Neural progenitor cell (in vitro differentiated cells): ENCODE measurements at regions not wholly inside any gene's neighbourhood (a gene's known extent, or its start where the extent isn't known, plus 50 kb on each side); places are given as distances from the start of the nearest gene placed in this dataset.

Source experiments
- DNase-seq: peaks from one replicate; pipeline ENCODE4 v3.0.0-alpha.2; 2016; ENCODE audit warnings: low spot score
- H2AFZ ChIP-seq: fragments of 200-600 bp; sonication (generic); replicated peaks from 2 replicates; pipeline ENCODE4 v1.6.1; 2016; ENCODE audit warnings: antibody characterized with exemption
- H3F3A ChIP-seq: fragments of 200-600 bp; sonication (generic); 2 replicates; pipeline ENCODE4 v1.6.1; 2016; ENCODE audit warnings: antibody characterized with exemption, low read depth
- H3K27ac ChIP-seq: fragments of 200-600 bp; sonication (generic); 2 replicates; pipeline ENCODE4 v1.5.1; 2016; ENCODE audit warnings: mild to moderate bottlenecking
- H3K27me3 ChIP-seq: fragments of 200-600 bp; sonication (generic); 2 replicates; pipeline ENCODE4 v1.6.1; 2016; ENCODE audit warnings: mild to moderate bottlenecking, moderate library complexity
- H3K36me3 ChIP-seq: fragments of 200-600 bp; sonication (generic); 2 replicates; pipeline ENCODE4 v1.5.1; 2016
- H3K4me1 ChIP-seq: fragments of 200-600 bp; sonication (generic); 2 replicates; pipeline ENCODE4 v1.6.1; 2016; ENCODE audit warnings: mixed run types
- H3K4me2 ChIP-seq: fragments of 200-600 bp; sonication (generic); 2 replicates; pipeline ENCODE4 v1.6.1; 2016
- H3K4me3 ChIP-seq: fragments of 200-600 bp; sonication (generic); 2 replicates; pipeline ENCODE4 v1.5.1; 2016
- H3K79me2 ChIP-seq: fragments of 200-600 bp; sonication (generic); 2 replicates; pipeline ENCODE4 v1.6.1; 2016; ENCODE audit warnings: low read depth
- H3K9ac ChIP-seq: fragments of 200-600 bp; sonication (generic); 2 replicates; pipeline ENCODE4 v1.6.1; 2016
- H3K9me3 ChIP-seq: fragments of 200-600 bp; sonication (generic); 2 replicates; pipeline ENCODE4 v1.5.1; 2016; ENCODE audit warnings: low read depth
- H4K20me1 ChIP-seq: fragments of 200-600 bp; sonication (generic); 2 replicates; pipeline ENCODE4 v1.6.1; 2016; ENCODE audit warnings: low read depth
- H3K27ac Mint-ChIP-seq: 3 replicates; pipeline ENCODE4 v1.8.0; 2021; ENCODE audit warnings: mixed read lengths
- H3K27me3 Mint-ChIP-seq: 2 replicates; pipeline ENCODE4 v1.8.0; 2022; ENCODE audit warnings: low read depth, mild to moderate bottlenecking, inconsistent platforms, moderate library complexity, mixed read lengths; ENCODE audit not compliant: insufficient read depth
- H3K36me3 Mint-ChIP-seq: 3 replicates; pipeline ENCODE4 v1.8.0; 2021; ENCODE audit warnings: mixed read lengths
- H3K4me1 Mint-ChIP-seq: 3 replicates; pipeline ENCODE4 v1.8.0; 2021; ENCODE audit warnings: mixed read lengths
- H3K4me3 Mint-ChIP-seq: 3 replicates; pipeline ENCODE4 v1.8.0; 2021; ENCODE audit warnings: mild to moderate bottlenecking, moderate library complexity, mixed read lengths
- H3K9me3 Mint-ChIP-seq: 3 replicates; pipeline ENCODE4 v1.8.0; 2020; ENCODE audit warnings: mixed read lengths
- EZH2 ChIP-seq: fragments of 200-600 bp; sonication (generic); IDR thresholded peaks from 2 replicates; pipeline ENCODE4 v1.6.1; 2017; ENCODE audit warnings: antibody characterized with exemption, mild to moderate bottlenecking, moderate library complexity
- EZH2phosphoT487 ChIP-seq: fragments of 200-600 bp; sonication (generic); IDR thresholded peaks from 2 replicates; pipeline ENCODE4 v1.6.1; 2017; ENCODE audit warnings: antibody characterized with exemption
- TF ChIP-seq, protein P1 (sequence below): fragments of 200-600 bp; sonication (generic); IDR thresholded peaks from 2 replicates; pipeline ENCODE4 v1.5.1; 2017; ENCODE audit warnings: antibody characterized with exemption, mild to moderate bottlenecking

DNA sequence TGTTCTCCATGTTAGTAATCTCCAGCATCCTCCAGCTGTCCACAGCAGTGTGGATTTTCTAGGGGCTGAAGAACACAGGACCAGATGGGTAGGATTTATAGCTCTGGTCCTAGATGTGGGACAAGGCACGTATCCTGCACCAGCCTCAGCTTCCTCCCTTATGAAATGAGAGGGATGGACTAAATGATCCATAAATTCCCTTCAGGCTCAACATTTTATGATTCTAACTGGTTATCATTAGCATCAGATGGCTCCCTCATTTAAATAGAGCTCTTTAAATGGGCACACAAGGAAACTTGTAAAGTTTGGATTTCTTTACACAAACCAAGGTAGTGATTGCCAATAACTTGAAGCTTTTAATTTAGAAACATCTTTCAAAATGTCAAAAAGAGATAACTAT is 97.7 kb downstream of the ESM1 start:
- peaks cover 22% of the 10 kb centered on the region for H3K27me3 Mint-ChIP-seq
- peaks cover 31% of the 10 kb centered on the region for H3K27me3 ChIP-seq
- H3K4me3 ChIP-seq = no peak overlapping the region
- no peak overlapping the region for H3K27ac Mint-ChIP-seq
- H2AFZ ChIP-seq = no peak overlapping the region
- H3K27ac ChIP-seq = no peak overlapping the region
- H3K4me3 Mint-ChIP-seq = no peak overlapping the region
- DNase-seq = no peak
- H4K20me1 ChIP-seq = no peaks in the 10 kb centered on the region
- no peak for TF ChIP-seq EZH2
- TF ChIP-seq, protein P1, sequence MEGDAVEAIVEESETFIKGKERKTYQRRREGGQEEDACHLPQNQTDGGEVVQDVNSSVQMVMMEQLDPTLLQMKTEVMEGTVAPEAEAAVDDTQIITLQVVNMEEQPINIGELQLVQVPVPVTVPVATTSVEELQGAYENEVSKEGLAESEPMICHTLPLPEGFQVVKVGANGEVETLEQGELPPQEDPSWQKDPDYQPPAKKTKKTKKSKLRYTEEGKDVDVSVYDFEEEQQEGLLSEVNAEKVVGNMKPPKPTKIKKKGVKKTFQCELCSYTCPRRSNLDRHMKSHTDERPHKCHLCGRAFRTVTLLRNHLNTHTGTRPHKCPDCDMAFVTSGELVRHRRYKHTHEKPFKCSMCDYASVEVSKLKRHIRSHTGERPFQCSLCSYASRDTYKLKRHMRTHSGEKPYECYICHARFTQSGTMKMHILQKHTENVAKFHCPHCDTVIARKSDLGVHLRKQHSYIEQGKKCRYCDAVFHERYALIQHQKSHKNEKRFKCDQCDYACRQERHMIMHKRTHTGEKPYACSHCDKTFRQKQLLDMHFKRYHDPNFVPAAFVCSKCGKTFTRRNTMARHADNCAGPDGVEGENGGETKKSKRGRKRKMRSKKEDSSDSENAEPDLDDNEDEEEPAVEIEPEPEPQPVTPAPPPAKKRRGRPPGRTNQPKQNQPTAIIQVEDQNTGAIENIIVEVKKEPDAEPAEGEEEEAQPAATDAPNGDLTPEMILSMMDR = no peak
- no peak for TF ChIP-seq EZH2phosphoT487
- H3K9me3 Mint-ChIP-seq = peaks cover 4% of the 10 kb centered on the region
- no peaks in the 10 kb centered on the region for H3K36me3 ChIP-seq
- peaks cover 5% of the 10 kb centered on the region for H3K36me3 Mint-ChIP-seq
- peaks cover 56% of the 10 kb centered on the region for H3K4me1 Mint-ChIP-seq
- H3K79me2 ChIP-seq = no peaks in the 10 kb centered on the region
- H3K9ac ChIP-seq = no peak overlapping the region
- peaks cover 4% of the 10 kb centered on the region for H3K4me1 ChIP-seq
- H3F3A ChIP-seq = no peaks in the 10 kb centered on the region
- H3K9me3 ChIP-seq = no peaks in the 10 kb centered on the region
- H3K4me2 ChIP-seq = no peak overlapping the region

DNA sequence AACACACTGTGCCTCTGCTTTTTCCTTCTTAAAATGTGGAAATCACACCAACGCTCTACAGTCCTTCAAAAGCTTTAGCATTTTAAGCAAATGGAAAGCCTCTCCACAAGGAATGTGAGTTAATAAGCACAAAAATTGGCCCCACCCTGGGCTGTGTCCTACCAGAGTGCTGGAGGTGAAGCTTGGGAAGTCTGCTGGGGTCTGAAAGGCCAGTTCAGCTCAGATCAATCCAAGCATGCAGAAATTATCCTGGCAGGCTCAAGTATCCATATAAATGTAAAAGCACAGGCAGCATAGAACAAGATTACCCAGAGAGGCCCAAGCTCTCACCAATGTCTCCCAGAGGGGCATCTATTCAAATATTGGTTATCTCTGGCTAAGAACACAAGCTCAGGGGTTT is 98.5 kb downstream of the ESM1 start:
- Histone ChIP-seq H3K4me2 (no peak overlapping the region), H3K9me3 (no peaks in the 10 kb centered on the region), H2AFZ (no peak overlapping the region), H3K4me3 (no peak overlapping the region), H3K9ac (no peak overlapping the region), H3K36me3 (no peaks in the 10 kb centered on the region), H4K20me1 (no peaks in the 10 kb centered on the region), H3K27ac (no peak overlapping the region), H3K4me1 (peaks cover 4% of the 10 kb centered on the region), H3K79me2 (no peaks in the 10 kb centered on the region), H3K27me3 (peaks cover 39% of the 10 kb centered on the region), H3F3A (no peaks in the 10 kb centered on the region)
- Mint-ChIP-seq H3K27me3 (peaks cover 22% of the 10 kb centered on the region), H3K4me3 (no peak overlapping the region), H3K27ac (no peak overlapping the region), H3K4me1 (peaks cover 56% of the 10 kb centered on the region), H3K9me3 (peaks cover 4% of the 10 kb centered on the region), H3K36me3 (peaks cover 5% of the 10 kb centered on the region)
- TF ChIP-seq, protein P1 = no peak
- no peak for TF ChIP-seq EZH2phosphoT487
- no peak for TF ChIP-seq EZH2
- no peak for DNase-seq

DNA sequence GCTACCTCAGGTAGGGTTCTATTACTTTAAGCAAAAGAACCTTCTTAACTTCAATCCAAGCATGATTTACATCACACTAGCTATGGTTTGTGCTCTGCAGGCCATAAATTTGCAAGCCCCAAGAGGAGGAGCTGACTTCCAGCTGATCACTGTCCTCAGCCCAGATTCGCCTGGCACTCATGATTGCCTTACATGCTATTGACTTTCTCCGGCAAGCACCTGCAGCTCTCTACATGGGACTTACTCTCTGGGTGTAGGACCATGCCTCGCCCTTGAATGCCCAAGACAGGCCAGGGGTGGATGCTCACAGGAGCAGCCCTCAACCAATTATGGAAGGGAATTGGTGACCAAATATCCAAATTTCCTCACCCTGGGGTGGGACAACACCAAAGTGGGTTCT is 99.8 kb downstream of the ESM1 start:
- Mint-ChIP-seq H3K9me3 (peaks cover 4% of the 10 kb centered on the region), H3K4me1 (peaks cover 56% of the 10 kb centered on the region), H3K36me3 (peaks cover 5% of the 10 kb centered on the region), H3K27ac (no peak overlapping the region), H3K4me3 (no peak overlapping the region), H3K27me3 (peaks cover 22% of the 10 kb centered on the region)
- Histone ChIP-seq H3K27me3 (peaks cover 41% of the 10 kb centered on the region), H3K9me3 (no peaks in the 10 kb centered on the region), H3K27ac (no peak overlapping the region), H3K4me1 (peaks cover 4% of the 10 kb centered on the region), H3K9ac (no peak overlapping the region), H2AFZ (no peak overlapping the region), H4K20me1 (no peaks in the 10 kb centered on the region), H3K79me2 (no peaks in the 10 kb centered on the region), H3K36me3 (no peaks in the 10 kb centered on the region), H3K4me2 (no peak overlapping the region), H3K4me3 (no peak overlapping the region), H3F3A (no peaks in the 10 kb centered on the region)
- no peak for DNase-seq
- TF ChIP-seq, protein P1 = no peak
- TF ChIP-seq EZH2phosphoT487 (no peak), EZH2 (no peak)

DNA sequence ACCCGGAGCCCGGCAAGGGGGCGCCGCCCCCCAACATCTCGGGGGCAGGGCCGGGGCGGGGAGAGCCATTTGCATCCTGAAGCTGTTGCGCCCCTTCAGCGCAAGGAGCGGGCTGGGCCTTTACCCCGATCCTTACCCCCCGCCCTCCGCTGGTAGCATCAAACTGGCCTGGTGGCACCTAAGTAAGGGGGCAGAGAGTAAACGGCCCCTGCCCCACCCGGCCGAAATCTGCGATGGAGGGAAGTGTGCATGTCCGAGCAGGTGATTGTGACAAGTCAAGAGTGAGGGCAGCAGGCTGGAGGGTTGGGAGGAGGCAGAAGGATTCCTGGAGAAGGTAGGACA is 101.2 kb downstream of the ESM1 start:
- no peaks in the 10 kb centered on the region for H3K79me2 ChIP-seq
- H3K9ac ChIP-seq = no peak overlapping the region
- H3K4me1 Mint-ChIP-seq = peaks cover 42% of the 10 kb centered on the region
- H3F3A ChIP-seq = no peaks in the 10 kb centered on the region
- H3K27ac ChIP-seq = no peak overlapping the region
- no peaks in the 10 kb centered on the region for H3K36me3 ChIP-seq
- DNase-seq = no peak
- H3K4me2 ChIP-seq = peak overlapping the region; percentile 97
- H3K27me3 ChIP-seq = peaks cover 41% of the 10 kb centered on the region
- no peak overlapping the region for H3K27ac Mint-ChIP-seq
- H3K4me1 ChIP-seq = peaks cover 4% of the 10 kb centered on the region
- H2AFZ ChIP-seq = peak overlapping the region; percentile 59
- peaks cover 5% of the 10 kb centered on the region for H3K36me3 Mint-ChIP-seq
- no peaks in the 10 kb centered on the region for H3K9me3 ChIP-seq
- H3K9me3 Mint-ChIP-seq = peaks cover 4% of the 10 kb centered on the region
- peak overlapping the region; percentile 66 for H3K4me3 ChIP-seq
- H3K27me3 Mint-ChIP-seq = peaks cover 18% of the 10 kb centered on the region
- TF ChIP-seq, protein P1 = no peak
- TF ChIP-seq EZH2phosphoT487 (no peak), EZH2 (peak; percentile 28)
- no peaks in the 10 kb centered on the region for H4K20me1 ChIP-seq
- peak overlapping the region; percentile 82 for H3K4me3 Mint-ChIP-seq
